ENCODE measurements at regions not wholly inside any gene's neighbourhood (a gene's known extent, or its start where the extent isn't known, plus 50 kb on each side); places are given as distances from the start of the nearest gene placed in this dataset.

DNA sequence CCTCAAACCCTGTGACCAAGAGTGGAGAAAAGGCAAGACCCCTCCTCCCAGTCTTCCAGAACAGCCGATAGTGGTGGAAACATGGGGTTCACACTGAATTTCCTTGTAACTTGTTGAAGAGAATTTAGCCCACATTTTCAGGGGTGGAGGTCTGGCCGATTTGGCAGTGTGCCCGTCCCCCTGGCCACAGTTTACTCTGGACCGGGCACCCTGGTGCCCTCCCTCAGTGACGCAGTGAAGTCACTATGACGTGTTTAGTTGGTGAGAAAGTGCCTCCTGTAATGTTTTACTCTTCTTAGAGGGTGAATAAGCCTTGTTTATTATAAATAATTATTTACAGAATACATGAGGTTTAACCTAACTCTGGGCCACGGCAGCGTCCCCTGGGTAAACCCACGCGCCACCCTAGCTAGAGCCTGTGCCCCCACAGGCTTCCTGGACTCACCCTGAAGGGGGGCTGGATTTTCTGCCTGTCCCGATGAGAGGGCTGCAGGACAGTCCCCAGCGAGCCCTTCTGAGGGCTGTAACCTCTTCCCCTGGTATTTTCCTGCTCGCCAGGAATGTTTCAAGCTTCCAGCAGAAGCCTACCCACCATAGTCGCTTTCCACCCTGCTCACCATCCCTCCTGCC, 316.9 kb downstream of the SEC14L1 start:
- TF ChIP-seq POLR2AphosphoS5 (IDR thresholded peaks at IDR 0.05) (no peak), POLR2A (IDR thresholded peaks at IDR 0.05) (no peak), EP300 (IDR thresholded peaks at IDR 0.05) (no peak)
- TF ChIP-seq, protein P1, sequence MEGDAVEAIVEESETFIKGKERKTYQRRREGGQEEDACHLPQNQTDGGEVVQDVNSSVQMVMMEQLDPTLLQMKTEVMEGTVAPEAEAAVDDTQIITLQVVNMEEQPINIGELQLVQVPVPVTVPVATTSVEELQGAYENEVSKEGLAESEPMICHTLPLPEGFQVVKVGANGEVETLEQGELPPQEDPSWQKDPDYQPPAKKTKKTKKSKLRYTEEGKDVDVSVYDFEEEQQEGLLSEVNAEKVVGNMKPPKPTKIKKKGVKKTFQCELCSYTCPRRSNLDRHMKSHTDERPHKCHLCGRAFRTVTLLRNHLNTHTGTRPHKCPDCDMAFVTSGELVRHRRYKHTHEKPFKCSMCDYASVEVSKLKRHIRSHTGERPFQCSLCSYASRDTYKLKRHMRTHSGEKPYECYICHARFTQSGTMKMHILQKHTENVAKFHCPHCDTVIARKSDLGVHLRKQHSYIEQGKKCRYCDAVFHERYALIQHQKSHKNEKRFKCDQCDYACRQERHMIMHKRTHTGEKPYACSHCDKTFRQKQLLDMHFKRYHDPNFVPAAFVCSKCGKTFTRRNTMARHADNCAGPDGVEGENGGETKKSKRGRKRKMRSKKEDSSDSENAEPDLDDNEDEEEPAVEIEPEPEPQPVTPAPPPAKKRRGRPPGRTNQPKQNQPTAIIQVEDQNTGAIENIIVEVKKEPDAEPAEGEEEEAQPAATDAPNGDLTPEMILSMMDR (IDR thresholded peaks at IDR 0.05) = no peak

Measured in upper lobe of left lung (tissue), 4 donors.